HG02678 (cell line): ENCODE measurements at regions not wholly inside any gene's neighbourhood (a gene's known extent, or its start where the extent isn't known, plus 50 kb on each side); places are given as distances from the start of the nearest gene placed in this dataset.
"Not testable (repeated sequence)": the region's sequence is repeated elsewhere in the genome, so short reads cannot be mapped to it uniquely, and the experiment has no call there.

ENCODE experiments used
- ATAC-seq: cut with Tn5 transposase; IDR thresholded peaks from one replicate; pipeline ENCODE4 v1.9.1; 2021; ENCODE audit warnings: mild to moderate bottlenecking, moderate library complexity; ENCODE audit not compliant: unreplicated experiment

- ATAC-seq = not testable (repeated sequence)
These were observed 203.2 kb downstream of the SNCAIP start for GRCh38 chr5:122515210-122515609.

GRCh38 chr5:122515709-122516431 is 203.8 kb downstream of the SNCAIP start:
- ATAC-seq = peak; percentile 70

- no peak for ATAC-seq
These were observed 204.4 kb downstream of the SNCAIP start for GRCh38 chr5:122516432-122516743.

GRCh38 chr5:122517091-122517490 is 205.1 kb downstream of the SNCAIP start:
- ATAC-seq = no peak

GRCh38 chr5:122523776-122524175 is 211.7 kb downstream of the SNCAIP start:
- ATAC-seq = no peak

GRCh38 chr5:122527547-122527946 is 215.5 kb downstream of the SNCAIP start:
- no peak for ATAC-seq

GRCh38 chr5:122532035-122532434 is 220.0 kb downstream of the SNCAIP start:
- no peak for ATAC-seq

- ATAC-seq = no peak
These were observed 221.8 kb downstream of the SNCAIP start for GRCh38 chr5:122533825-122534224.

GRCh38 chr5:122534829-122535228 is 222.8 kb downstream of the SNCAIP start:
- no peak for ATAC-seq

GRCh38 chr5:122541388-122541787 is 229.4 kb downstream of the SNCAIP start:
- no peak for ATAC-seq

GRCh38 chr5:122545986-122546385 is 228.9 kb upstream of the SNX2 start:
- ATAC-seq = no peak

- ATAC-seq = no peak
These were observed 227.7 kb upstream of the SNX2 start for GRCh38 chr5:122547219-122547618.

- no peak for ATAC-seq
These were observed 227.2 kb upstream of the SNX2 start for GRCh38 chr5:122547669-122548068.

- ATAC-seq = no peak
These were observed 215.2 kb upstream of the SNX2 start for GRCh38 chr5:122559676-122560075.

GRCh38 chr5:122561209-122561608 is 213.7 kb upstream of the SNX2 start:
- ATAC-seq = no peak

GRCh38 chr5:122565331-122565730 is 209.5 kb upstream of the SNX2 start:
- ATAC-seq = no peak

- ATAC-seq = no peak
These were observed 198.4 kb upstream of the SNX2 start for GRCh38 chr5:122576256-122577016.

GRCh38 chr5:122581629-122582028 is 193.3 kb upstream of the SNX2 start:
- no peak for ATAC-seq

GRCh38 chr5:122584411-122585300 is 190.2 kb upstream of the SNX2 start:
- no peak for ATAC-seq

- ATAC-seq = no peak
These were observed 189.5 kb upstream of the SNX2 start for GRCh38 chr5:122585371-122585770.

GRCh38 chr5:122586351-122586750 is 188.5 kb upstream of the SNX2 start:
- no peak for ATAC-seq

- ATAC-seq = no peak
These were observed 183.1 kb upstream of the SNX2 start for GRCh38 chr5:122591828-122592227.
